ENCODE measurements at regions not wholly inside any gene's neighbourhood (a gene's known extent, or its start where the extent isn't known, plus 50 kb on each side); places are given as distances from the start of the nearest gene placed in this dataset.

DNA sequence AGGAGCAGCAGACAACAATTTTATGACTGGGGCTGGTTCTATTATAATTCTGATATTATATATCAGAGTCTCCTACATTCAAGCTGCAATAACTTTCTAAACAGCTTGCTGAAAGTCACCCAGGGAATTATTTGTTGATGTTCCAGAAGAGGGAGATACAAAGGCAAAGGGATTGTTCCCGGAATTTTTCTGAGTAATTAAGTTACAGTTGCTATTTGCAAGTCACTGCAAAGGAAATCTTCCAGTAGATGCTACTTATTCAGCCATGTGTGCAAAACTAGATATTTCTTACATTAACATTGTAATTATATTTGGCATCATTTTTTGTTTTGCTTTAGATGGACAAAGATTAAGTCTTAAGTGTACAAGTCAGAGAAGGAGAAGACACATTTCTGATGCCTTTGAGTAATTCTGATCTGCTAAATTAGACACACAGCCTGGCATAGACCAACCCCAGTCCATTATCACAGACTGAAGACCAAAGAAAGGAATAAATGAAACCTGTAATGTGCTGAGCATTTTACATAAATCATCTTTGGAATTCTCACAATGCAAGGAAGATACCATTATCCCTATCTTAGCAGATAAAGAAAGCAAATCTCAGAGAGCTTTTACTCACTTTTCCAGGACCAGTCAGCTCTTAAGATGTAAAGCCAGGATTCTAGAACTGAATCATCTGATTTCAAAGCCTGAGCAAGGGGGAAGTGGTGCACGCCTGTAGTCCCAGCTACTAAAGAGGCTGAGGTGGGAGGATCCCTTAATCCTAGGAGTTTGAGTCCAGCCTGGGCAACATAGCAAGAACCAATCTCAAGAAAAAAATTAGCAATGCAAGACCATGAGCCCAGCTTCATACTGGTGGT lies 62.6 kb upstream of the AKAP12 start:
- no peak overlapping the region for H3K4me3 ChIP-seq (ENCODE audit: low read length)
- H3K4me3 Mint-ChIP-seq, result no peak overlapping the region
- H3K27me3 Mint-ChIP-seq, result peaks cover 54% of the 10 kb centered on the region
- CTCF ChIA-PET, result no interaction called here
- H3K27ac ChIP-seq (ENCODE audit: low read depth in 1 of 2, low read length in 2 of 2), result no peak overlapping the region
- H3K36me3 Mint-ChIP-seq (ENCODE audit: low read depth), result no peaks in the 10 kb centered on the region
- no peaks in the 10 kb centered on the region for H3K4me1 Mint-ChIP-seq (ENCODE audit: low read depth)
- no peaks in the 10 kb centered on the region for H3K27me3 ChIP-seq (ENCODE audit: control insufficient read depth in 1 of 2, insufficient read depth in 2 of 2, low read length in 2 of 2)
- ATAC-seq (ENCODE audit: poor library complexity) (no peak), DNase-seq (no peak)
- TF ChIP-seq, protein P1, sequence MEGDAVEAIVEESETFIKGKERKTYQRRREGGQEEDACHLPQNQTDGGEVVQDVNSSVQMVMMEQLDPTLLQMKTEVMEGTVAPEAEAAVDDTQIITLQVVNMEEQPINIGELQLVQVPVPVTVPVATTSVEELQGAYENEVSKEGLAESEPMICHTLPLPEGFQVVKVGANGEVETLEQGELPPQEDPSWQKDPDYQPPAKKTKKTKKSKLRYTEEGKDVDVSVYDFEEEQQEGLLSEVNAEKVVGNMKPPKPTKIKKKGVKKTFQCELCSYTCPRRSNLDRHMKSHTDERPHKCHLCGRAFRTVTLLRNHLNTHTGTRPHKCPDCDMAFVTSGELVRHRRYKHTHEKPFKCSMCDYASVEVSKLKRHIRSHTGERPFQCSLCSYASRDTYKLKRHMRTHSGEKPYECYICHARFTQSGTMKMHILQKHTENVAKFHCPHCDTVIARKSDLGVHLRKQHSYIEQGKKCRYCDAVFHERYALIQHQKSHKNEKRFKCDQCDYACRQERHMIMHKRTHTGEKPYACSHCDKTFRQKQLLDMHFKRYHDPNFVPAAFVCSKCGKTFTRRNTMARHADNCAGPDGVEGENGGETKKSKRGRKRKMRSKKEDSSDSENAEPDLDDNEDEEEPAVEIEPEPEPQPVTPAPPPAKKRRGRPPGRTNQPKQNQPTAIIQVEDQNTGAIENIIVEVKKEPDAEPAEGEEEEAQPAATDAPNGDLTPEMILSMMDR (IDR thresholded peaks at IDR 0.05), result no peak
- H3K9me3 ChIP-seq (ENCODE audit: control insufficient read depth in 1 of 2, insufficient read depth in 1 of 2, low read length in 2 of 2), result no peaks in the 10 kb centered on the region
- H3K4me1 ChIP-seq (ENCODE audit: insufficient read depth, low read length), result no peaks in the 10 kb centered on the region
- POLR2A ChIA-PET, result no interaction called here
- H3K36me3 ChIP-seq (ENCODE audit: insufficient read depth, low read length), result no peaks in the 10 kb centered on the region
- H3K9me3 Mint-ChIP-seq, result no peaks in the 10 kb centered on the region
- intact Hi-C loops (cut with DNase I, micrococcal nuclease), result no loop called here
- no peak overlapping the region for H3K27ac Mint-ChIP-seq

DNA sequence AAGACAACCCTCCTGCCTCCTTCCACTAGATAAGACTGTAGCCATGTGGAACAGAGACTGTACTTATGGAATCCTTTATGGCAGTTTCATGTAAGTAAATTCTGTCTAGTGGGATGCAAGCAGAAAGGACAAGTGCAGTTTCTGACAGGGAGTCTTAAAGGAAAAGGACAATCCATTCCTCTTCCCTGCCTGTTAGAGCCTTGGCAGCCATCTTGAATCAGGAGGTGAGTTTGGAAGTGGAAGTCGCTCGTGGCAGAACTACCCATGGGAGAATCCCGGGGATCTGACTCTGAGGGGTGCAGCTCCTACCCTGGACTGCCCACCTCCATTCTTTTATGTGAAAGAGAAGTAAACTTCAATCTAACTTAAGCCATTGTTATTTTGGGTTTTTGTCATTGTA lies 61.4 kb upstream of the AKAP12 start:
- H3K9me3 ChIP-seq (ENCODE audit: control insufficient read depth in 1 of 2, insufficient read depth in 1 of 2, low read length in 2 of 2), result no peaks in the 10 kb centered on the region
- Mint-ChIP-seq H3K27me3 (peaks cover 54% of the 10 kb centered on the region), H3K9me3 (no peaks in the 10 kb centered on the region), H3K27ac (no peak overlapping the region), H3K4me1 (ENCODE audit: low read depth) (no peaks in the 10 kb centered on the region), H3K36me3 (ENCODE audit: low read depth) (no peaks in the 10 kb centered on the region), H3K4me3 (no peak overlapping the region)
- DNase-seq (no peak), ATAC-seq (ENCODE audit: poor library complexity) (no peak)
- no peak overlapping the region for H3K4me3 ChIP-seq (ENCODE audit: low read length)
- no peaks in the 10 kb centered on the region for H3K36me3 ChIP-seq (ENCODE audit: insufficient read depth, low read length)
- TF ChIP-seq, protein P1 (IDR thresholded peaks at IDR 0.05), result no peak
- ChIA-PET POLR2A (no interaction called here), CTCF (no interaction called here)
- H3K27me3 ChIP-seq (ENCODE audit: control insufficient read depth in 1 of 2, insufficient read depth in 2 of 2, low read length in 2 of 2), result no peaks in the 10 kb centered on the region
- H3K4me1 ChIP-seq (ENCODE audit: insufficient read depth, low read length), result no peaks in the 10 kb centered on the region
- intact Hi-C loops (cut with DNase I, micrococcal nuclease), result no loop called here
- H3K27ac ChIP-seq (ENCODE audit: low read depth in 1 of 2, low read length in 2 of 2), result no peak overlapping the region

DNA sequence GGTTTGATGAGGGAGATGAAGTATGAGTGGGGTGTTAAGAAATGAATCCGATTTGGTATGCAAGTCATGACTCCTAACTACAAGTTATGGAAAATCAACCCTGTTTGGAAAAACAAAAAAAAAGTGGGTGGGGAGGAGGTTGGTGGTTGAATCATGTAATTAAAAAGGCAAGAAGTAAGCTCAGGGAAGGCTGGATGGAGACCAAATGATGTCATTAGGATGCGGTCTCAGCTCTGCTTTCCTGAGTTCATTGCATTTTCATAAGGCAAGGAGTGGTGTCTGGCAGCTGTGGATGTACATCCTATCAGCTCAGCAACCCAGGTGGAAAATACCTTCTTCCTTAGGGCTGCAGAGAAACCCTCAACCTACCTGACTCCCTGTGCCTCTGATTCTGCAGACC lies 60.4 kb upstream of the AKAP12 start:
- Histone ChIP-seq H3K4me1 (ENCODE audit: insufficient read depth, low read length) (no peaks in the 10 kb centered on the region), H3K27ac (ENCODE audit: low read depth in 1 of 2, low read length in 2 of 2) (no peak overlapping the region), H3K4me3 (ENCODE audit: low read length) (no peak overlapping the region), H3K36me3 (ENCODE audit: insufficient read depth, low read length) (no peaks in the 10 kb centered on the region), H3K27me3 (ENCODE audit: control insufficient read depth in 1 of 2, insufficient read depth in 2 of 2, low read length in 2 of 2) (no peaks in the 10 kb centered on the region), H3K9me3 (ENCODE audit: control insufficient read depth in 1 of 2, insufficient read depth in 1 of 2, low read length in 2 of 2) (no peaks in the 10 kb centered on the region)
- H3K4me3 Mint-ChIP-seq, result no peak overlapping the region
- ChIA-PET CTCF (no interaction called here), POLR2A (interaction anchor here (0.7 kb wide), 1 partner anchor 33 kb away, joined by 3 read pairs; no protein-coding TSS in a partner anchor)
- no peaks in the 10 kb centered on the region for H3K36me3 Mint-ChIP-seq (ENCODE audit: low read depth)
- no peak for ATAC-seq (ENCODE audit: poor library complexity)
- no peak overlapping the region for H3K27ac Mint-ChIP-seq
- no peaks in the 10 kb centered on the region for H3K4me1 Mint-ChIP-seq (ENCODE audit: low read depth)
- TF ChIP-seq, protein P1 (IDR thresholded peaks at IDR 0.05), result no peak
- DNase-seq, result no peak
- H3K9me3 Mint-ChIP-seq, result no peaks in the 10 kb centered on the region
- intact Hi-C loops (cut with DNase I, micrococcal nuclease), result no loop called here
- H3K27me3 Mint-ChIP-seq, result peaks cover 50% of the 10 kb centered on the region

Data from CD4-positive, alpha-beta T cell (primary cell).